ENCODE measurements at regions not wholly inside any gene's neighbourhood (a gene's known extent, or its start where the extent isn't known, plus 50 kb on each side); places are given as distances from the start of the nearest gene placed in this dataset.

GRCh38 chr6:91824331-91824730, 1237.5 kb upstream of the MAP3K7 start:
- Histone ChIP-seq H3K79me2 (ENCODE audit: insufficient read depth, low read length) (no peaks in the 10 kb centered on the region), H4K20me1 (ENCODE audit: control insufficient read depth, insufficient read depth, insufficient read length) (no peaks in the 10 kb centered on the region), H3K4me1 (ENCODE audit: insufficient read depth, low read length) (no peaks in the 10 kb centered on the region), H3K4me2 (ENCODE audit: insufficient read depth, insufficient read length, low read length) (no peak overlapping the region), H3K27ac (ENCODE audit: insufficient read length, low read depth, low read length) (no peak overlapping the region), H2BK15ac (ENCODE audit: low read depth, low read length) (no peak overlapping the region), H3K9ac (ENCODE audit: extremely low read depth, insufficient read length, low read length) (no peak overlapping the region), H3K56ac (ENCODE audit: insufficient read length, low read depth, low read length) (no peak overlapping the region), H2AFZ (ENCODE audit: low read length) (no peak overlapping the region), H3K18ac (ENCODE audit: insufficient read length, low read depth, low read length) (no peak overlapping the region), H4K5ac (ENCODE audit: insufficient read length, low read depth, low read length) (no peak overlapping the region), H3T11ph (ENCODE audit: low read length) (no peak overlapping the region), H2AK5ac (ENCODE audit: insufficient read length, low read length) (no peak overlapping the region), H4K8ac (replicated peaks; ENCODE audit: insufficient read length, low read depth, low read length) (no peak overlapping the region), H4K91ac (ENCODE audit: insufficient read length, low read depth, low read length) (no peak overlapping the region), H2BK5ac (ENCODE audit: insufficient read length, low read length) (no peak overlapping the region), H3K79me1 (ENCODE audit: insufficient read depth, low read depth, low read length, poor library complexity, severe bottlenecking) (no peaks in the 10 kb centered on the region), H3K9me3 (ENCODE audit: control insufficient read depth, low read depth, low read length) (no peaks in the 10 kb centered on the region), H2BK12ac (ENCODE audit: insufficient read length, low read depth, low read length) (no peak overlapping the region), H3K14ac (ENCODE audit: insufficient read depth, low read length) (no peak overlapping the region), H2BK120ac (ENCODE audit: low read depth, low read length, poor library complexity, severe bottlenecking) (no peak overlapping the region), H2BK20ac (ENCODE audit: low read depth, low read length, poor library complexity, severe bottlenecking) (no peak overlapping the region), H3K23ac (ENCODE audit: insufficient read length, low read depth, low read length) (no peak overlapping the region), H3K4ac (ENCODE audit: low read depth, low read length) (no peak overlapping the region), H3K27me3 (ENCODE audit: insufficient read depth, low read length) (no peaks in the 10 kb centered on the region), H3K23me2 (ENCODE audit: insufficient read length, low read depth, low read length, poor library complexity, severe bottlenecking) (no peaks in the 10 kb centered on the region)
- Mint-ChIP-seq H3K27ac (no peak overlapping the region), H3K36me3 (ENCODE audit: insufficient read depth in 1 of 3, low read depth in 3 of 3) (no peaks in the 10 kb centered on the region), H3K9me3 (no peaks in the 10 kb centered on the region), H3K4me1 (no peaks in the 10 kb centered on the region), H3K27me3 (ENCODE audit: low read depth) (no peaks in the 10 kb centered on the region), H3K4me3 (no peak overlapping the region)
- no peak for TF ChIP-seq CTCF (conservative IDR thresholded peaks at IDR 0.05)
- DNase-seq: no peak

Measured in H9 (cell line).